ENCODE measurements at regions not wholly inside any gene's neighbourhood (a gene's known extent, or its start where the extent isn't known, plus 50 kb on each side); places are given as distances from the start of the nearest gene placed in this dataset.
A peak's percentile ranks its signal among the peaks of the same experiment; 100 is the strongest.

- H3K4me1 Mint-ChIP-seq: peaks cover 32% of the 10 kb centered on the region
- no peak overlapping the region for H3K27ac Mint-ChIP-seq
- Histone ChIP-seq H3K27ac (ENCODE audit: low read length in 2 of 2) (peak overlapping the region in 1 of 2 donors; percentile 59), H3K4me2 (replicated peaks; ENCODE audit: low read depth, low read length, poor library complexity, severe bottlenecking) (peak overlapping the region; percentile 47), H3K36me3 (replicated peaks in 1 of 2; ENCODE audit: control extremely low read depth in 1 of 2, control insufficient read depth in 1 of 2, extremely low read depth in 1 of 2, insufficient read depth in 2 of 2, low read length in 1 of 2) (no peaks in the 10 kb centered on the region), H3K79me2 (ENCODE audit: control insufficient read depth, insufficient read depth, low read length) (no peaks in the 10 kb centered on the region), H4K20me1 (ENCODE audit: control insufficient read depth, insufficient read depth, low read length, poor library complexity, severe bottlenecking) (no peaks in the 10 kb centered on the region), H2AFZ (ENCODE audit: insufficient read depth, low read depth, low read length, poor library complexity, severe bottlenecking) (no peak overlapping the region), H3K9ac (ENCODE audit: low read length) (no peak overlapping the region), H3K4me1 (ENCODE audit: control insufficient read depth in 2 of 2, insufficient read depth in 2 of 2, low read length in 2 of 2) (peaks cover 0 to 23% of the 10 kb centered on the region in 2 donors), H3K9me3 (ENCODE audit: control extremely low read depth in 1 of 3, control insufficient read depth in 2 of 3, insufficient read depth in 1 of 3, low read length in 2 of 3) (no peaks in the 10 kb centered on the region), H3K4me3 (ENCODE audit: control extremely low read depth in 1 of 5, extremely low read depth in 1 of 5, insufficient read depth in 1 of 5, low read depth in 2 of 5, low read length in 4 of 5) (no peak overlapping the region), H3K27me3 (replicated peaks in 1 of 4; ENCODE audit: control extremely low read depth in 1 of 4, control insufficient read depth in 3 of 4, insufficient read depth in 4 of 4, low read length in 3 of 4) (no peaks in the 10 kb centered on the region)
- ChIA-PET POLR2A (no interaction called here), CTCF (no interaction called here)
- no peak for TF ChIP-seq EZH2 (IDR thresholded peaks at IDR 0.05; ENCODE audit: borderline replicate concordance, insufficient read depth, low read depth, low read length, poor library complexity, severe bottlenecking)
- no peak for TF ChIP-seq CTCF (IDR thresholded peaks at IDR 0.05)
- intact Hi-C loops (cut with micrococcal nuclease): no loop called here
- no peak overlapping the region for H3K4me3 Mint-ChIP-seq
- peaks cover 7% of the 10 kb centered on the region for H3K27me3 Mint-ChIP-seq
- H3K9me3 Mint-ChIP-seq (ENCODE audit: insufficient read depth): no peaks in the 10 kb centered on the region
- no peak for DNase-seq
- no peak for ATAC-seq (ENCODE audit: low read depth)
- no CpG with 5 or more reads among the region's 2 CpGs for WGBS (ENCODE audit: insufficient coverage)
Observed at GRCh38 chr7:91327346-91327745, 63.1 kb downstream of the FZD1 start.

GRCh38 chr7:91329571-91329970 lies 65.3 kb downstream of the FZD1 start:
- Histone ChIP-seq H3K36me3 (replicated peaks in 1 of 2; ENCODE audit: control extremely low read depth in 1 of 2, control insufficient read depth in 1 of 2, extremely low read depth in 1 of 2, insufficient read depth in 2 of 2, low read length in 1 of 2) (no peaks in the 10 kb centered on the region), H2AFZ (ENCODE audit: insufficient read depth, low read depth, low read length, poor library complexity, severe bottlenecking) (no peak overlapping the region), H3K9ac (ENCODE audit: low read length) (no peak overlapping the region), H3K27ac (ENCODE audit: low read length in 2 of 2) (no peak overlapping the region), H3K4me3 (ENCODE audit: control extremely low read depth in 1 of 5, extremely low read depth in 1 of 5, insufficient read depth in 1 of 5, low read depth in 2 of 5, low read length in 4 of 5) (no peak overlapping the region), H4K20me1 (ENCODE audit: control insufficient read depth, insufficient read depth, low read length, poor library complexity, severe bottlenecking) (no peaks in the 10 kb centered on the region), H3K4me2 (replicated peaks; ENCODE audit: low read depth, low read length, poor library complexity, severe bottlenecking) (no peak overlapping the region), H3K27me3 (replicated peaks in 1 of 4; ENCODE audit: control extremely low read depth in 1 of 4, control insufficient read depth in 3 of 4, insufficient read depth in 4 of 4, low read length in 3 of 4) (no peaks in the 10 kb centered on the region), H3K4me1 (ENCODE audit: control insufficient read depth in 2 of 2, insufficient read depth in 2 of 2, low read length in 2 of 2) (peaks cover 0 to 23% of the 10 kb centered on the region in 2 donors), H3K79me2 (ENCODE audit: control insufficient read depth, insufficient read depth, low read length) (no peaks in the 10 kb centered on the region), H3K9me3 (ENCODE audit: control extremely low read depth in 1 of 3, control insufficient read depth in 2 of 3, insufficient read depth in 1 of 3, low read length in 2 of 3) (no peaks in the 10 kb centered on the region)
- intact Hi-C loops (cut with micrococcal nuclease): no loop called here
- Mint-ChIP-seq H3K4me3 (no peak overlapping the region), H3K27ac (no peak overlapping the region), H3K9me3 (ENCODE audit: insufficient read depth) (no peaks in the 10 kb centered on the region), H3K27me3 (peaks cover 12% of the 10 kb centered on the region), H3K4me1 (peaks cover 32% of the 10 kb centered on the region)
- ChIA-PET POLR2A (no interaction called here), CTCF (no interaction called here)
- TF ChIP-seq EZH2 (IDR thresholded peaks at IDR 0.05; ENCODE audit: borderline replicate concordance, insufficient read depth, low read depth, low read length, poor library complexity, severe bottlenecking) (no peak), CTCF (IDR thresholded peaks at IDR 0.05) (no peak)
- ATAC-seq (ENCODE audit: low read depth): no peak
- DNase-seq: no peak
